B cell (primary cell): ENCODE measurements at regions not wholly inside any gene's neighbourhood (a gene's known extent, or its start where the extent isn't known, plus 50 kb on each side); places are given as distances from the start of the nearest gene placed in this dataset.

ENCODE experiments used
- ATAC-seq: fragments of 200-7000 bp; cut with Tn5 transposase; one replicate; pipeline ENCODE4 v1.10.0; 2021; ENCODE audit warnings: low read depth, mild to moderate bottlenecking, moderate number of reproducible peaks, moderate library complexity
- CTCF ChIA-PET: fragments of 350-600 bp; sonication (Branson Sonifier 250); formaldehyde crosslinking; loops from one replicate; lab custom pipeline; 2021; ENCODE audit warnings: antibody characterized with exemption, inconsistent platforms; lab: Charles Lee
- POLR2A ChIA-PET: fragments of 350-600 bp; sonication (Branson Sonifier 250); formaldehyde crosslinking; loops from one replicate; lab custom pipeline; 2021; ENCODE audit warnings: antibody characterized with exemption; lab: Charles Lee
- DNase-seq: peaks from one replicate; pipeline ENCODE4 v3.0.0; 2013
- H2AFZ ChIP-seq: 2 replicates; pipeline ENCODE4 v1.6.1; 2012; ENCODE audit warnings: mild to moderate bottlenecking, low read depth, low read length; ENCODE audit not compliant: insufficient read depth, poor library complexity, severe bottlenecking
- H3K27ac ChIP-seq, 2 donors: 1 replicate in 1 of 2; 2 replicates in 1 of 2; pipeline ENCODE4 v1.5.1; 2012 to 2013; ENCODE audit warnings: low read length in 2 of 2, mild to moderate bottlenecking in 2 of 2, moderate library complexity in 1 of 2
- H3K27me3 ChIP-seq, 4 experiments: fragments of 200-600 bp in 1 of 4; sonication (generic) in 1 of 4; replicated peaks in 1 of 4; 1 replicate in 2 of 4; 2 replicates in 2 of 4; pipeline versions ENCODE4 v1.6.1 to v1.7.0; 2013 to 2016; ENCODE audit warnings: low read length in 3 of 4, mild to moderate bottlenecking in 2 of 4, mixed read lengths in 1 of 4, moderate library complexity in 1 of 4; ENCODE audit not compliant: insufficient read depth in 4 of 4, control insufficient read depth in 3 of 4; ENCODE audit errors: control extremely low read depth in 1 of 4
- H3K36me3 ChIP-seq, 2 experiments: replicated peaks in 1 of 2; 1 replicate in 1 of 2; 2 replicates in 1 of 2; pipeline versions ENCODE4 v1.6.1 to v1.7.1; 2013; ENCODE audit warnings: low read length in 1 of 2; ENCODE audit not compliant: insufficient read depth in 2 of 2, control insufficient read depth in 1 of 2; ENCODE audit errors: control extremely low read depth in 1 of 2, extremely low read depth in 1 of 2
- H3K4me1 ChIP-seq, 2 donors: fragments of 200-600 bp in 1 of 2; sonication (generic) in 1 of 2; 1 replicate in 1 of 2; 2 replicates in 1 of 2; pipeline versions ENCODE4 v1.5.1 to v1.6.1; 2013 to 2017; ENCODE audit warnings: low read length in 2 of 2; ENCODE audit not compliant: control insufficient read depth in 2 of 2, insufficient read depth in 2 of 2
- H3K4me2 ChIP-seq: replicated peaks from 2 replicates; pipeline ENCODE3; 2012; ENCODE audit warnings: mild to moderate bottlenecking, low read depth, low read length; ENCODE audit not compliant: poor library complexity, severe bottlenecking
- H3K4me3 ChIP-seq, 5 experiments: fragments of 200-600 bp in 1 of 5; sonication (generic) in 1 of 5; 1 replicate in 3 of 5; 2 replicates in 2 of 5; pipeline versions ENCODE4 v1.5.1 to v1.7.0; 2011 to 2016; ENCODE audit warnings: low read length in 4 of 5, mild to moderate bottlenecking in 4 of 5, low read depth in 2 of 5, control low read depth in 1 of 5, moderate library complexity in 1 of 5; ENCODE audit not compliant: insufficient read depth in 1 of 5; ENCODE audit errors: control extremely low read depth in 1 of 5, extremely low read depth in 1 of 5
- H3K79me2 ChIP-seq: fragments of 200-600 bp; sonication (generic); one replicate; pipeline ENCODE4 v1.6.0; 2016; ENCODE audit warnings: low read length; ENCODE audit not compliant: control insufficient read depth, insufficient read depth
- H3K9ac ChIP-seq: fragments of 200-600 bp; sonication (generic); 2 replicates; pipeline ENCODE4 v1.6.1; 2017; ENCODE audit warnings: mild to moderate bottlenecking, low read length, moderate library complexity
- H3K9me3 ChIP-seq, 3 donors: one replicate each; pipeline versions ENCODE4 v1.6.1 to v1.7.1; 2013; ENCODE audit warnings: low read length in 2 of 3; ENCODE audit not compliant: control insufficient read depth in 2 of 3, insufficient read depth in 1 of 3; ENCODE audit errors: control extremely low read depth in 1 of 3
- H4K20me1 ChIP-seq: 2 replicates; pipeline ENCODE4 v1.6.0; 2012; ENCODE audit warnings: mild to moderate bottlenecking, low read length; ENCODE audit not compliant: insufficient read depth, control insufficient read depth, poor library complexity, severe bottlenecking
- H3K27ac Mint-ChIP-seq: one replicate; pipeline ENCODE4 v1.8.0; 2021; ENCODE audit warnings: mixed read lengths
- H3K27me3 Mint-ChIP-seq: one replicate; pipeline ENCODE4 v1.8.0; 2021; ENCODE audit warnings: mixed read lengths
- H3K4me1 Mint-ChIP-seq: one replicate; pipeline ENCODE4 v1.8.0; 2021; ENCODE audit warnings: mixed read lengths
- H3K4me3 Mint-ChIP-seq: one replicate; pipeline ENCODE4 v1.8.0; 2021; ENCODE audit warnings: mixed read lengths
- H3K9me3 Mint-ChIP-seq: one replicate; pipeline ENCODE4 v1.8.0; 2022; ENCODE audit warnings: mixed read lengths; ENCODE audit not compliant: insufficient read depth
- CTCF ChIP-seq: fragments of 200-600 bp; IDR thresholded peaks from one replicate; pipeline ENCODE4 v1.8.0; 2022; ENCODE audit warnings: antibody characterized with exemption, mild to moderate bottlenecking
- EZH2 ChIP-seq: IDR thresholded peaks from 2 replicates; pipeline ENCODE4 v1.6.1; 2012; ENCODE audit warnings: borderline replicate concordance, low read depth, mild to moderate bottlenecking, moderate library complexity, low read length; ENCODE audit not compliant: insufficient read depth, poor library complexity, severe bottlenecking
- WGBS: methylation state at CpG from one replicate; pipeline ENCODE4 v1.1.5; 2013; ENCODE audit warnings: missing lambda C conversion rate; ENCODE audit not compliant: insufficient coverage; 5-methylcytosine and 5-hydroxymethylcytosine counted together
- intact Hi-C: fragments of 100-400 bp; cut with micrococcal nuclease; formaldehyde crosslinking; loops from one replicate; pipeline ENCODE4 v1.10.0; 2022

- ATAC-seq = no peak
- no peak overlapping the region for H3K4me3 ChIP-seq
- WGBS = no CpG with 5 or more reads among the region's 3 CpGs
- H3K9me3 ChIP-seq = no peaks in the 10 kb centered on the region
- H3K4me1 ChIP-seq = no peaks in the 10 kb centered on the region
- Mint-ChIP-seq H3K9me3 (no peaks in the 10 kb centered on the region), H3K27me3 (no peaks in the 10 kb centered on the region), H3K4me3 (no peak overlapping the region), H3K4me1 (no peaks in the 10 kb centered on the region), H3K27ac (no peak overlapping the region)
- intact Hi-C loops = no loop called here
- no peak overlapping the region for H3K9ac ChIP-seq
- no peaks in the 10 kb centered on the region for H3K36me3 ChIP-seq
- no peak overlapping the region for H3K4me2 ChIP-seq
- TF ChIP-seq EZH2 (no peak), CTCF (no peak)
- H3K79me2 ChIP-seq = no peaks in the 10 kb centered on the region
- no peaks in the 10 kb centered on the region for H3K27me3 ChIP-seq
- H4K20me1 ChIP-seq = no peaks in the 10 kb centered on the region
- no peak overlapping the region for H3K27ac ChIP-seq
- no peak for DNase-seq
- POLR2A ChIA-PET = no interaction called here
- CTCF ChIA-PET = no interaction called here
- H2AFZ ChIP-seq = no peak overlapping the region
Observed at GRCh38 chr13:110008816-110009215, 222.4 kb upstream of the IRS2 start.

- H4K20me1 ChIP-seq = no peaks in the 10 kb centered on the region
- POLR2A ChIA-PET = no interaction called here
- no peaks in the 10 kb centered on the region for H3K4me1 ChIP-seq
- no peak overlapping the region for H3K4me2 ChIP-seq
- Mint-ChIP-seq H3K27ac (no peak overlapping the region), H3K4me3 (no peak overlapping the region), H3K4me1 (no peaks in the 10 kb centered on the region), H3K27me3 (no peaks in the 10 kb centered on the region), H3K9me3 (no peaks in the 10 kb centered on the region)
- DNase-seq (no peak), ATAC-seq (no peak)
- TF ChIP-seq CTCF (no peak), EZH2 (no peak)
- 88% methylated on average over 8 of the region's 8 CpGs for WGBS
- H3K9ac ChIP-seq = no peak overlapping the region
- no peak overlapping the region for H3K27ac ChIP-seq
- CTCF ChIA-PET = no interaction called here
- no peaks in the 10 kb centered on the region for H3K27me3 ChIP-seq
- no peak overlapping the region for H3K4me3 ChIP-seq
- intact Hi-C loops = no loop called here
- H2AFZ ChIP-seq = no peak overlapping the region
- H3K9me3 ChIP-seq = no peaks in the 10 kb centered on the region
- H3K36me3 ChIP-seq = no peaks in the 10 kb centered on the region
- H3K79me2 ChIP-seq = no peaks in the 10 kb centered on the region
Observed at GRCh38 chr13:110006304-110006703, 219.9 kb upstream of the IRS2 start.
